ENCODE measurements at regions not wholly inside any gene's neighbourhood (a gene's known extent, or its start where the extent isn't known, plus 50 kb on each side); places are given as distances from the start of the nearest gene placed in this dataset.

- no peaks in the 10 kb centered on the region for H3K9me3 ChIP-seq
- no peaks in the 10 kb centered on the region for H3K36me3 ChIP-seq
- no peak overlapping the region for H3K4me3 ChIP-seq
- no peak for ATAC-seq (ENCODE audit: insufficient number of reproducible peaks, low FRiP score, low read depth)
- no peaks in the 10 kb centered on the region for H3K27me3 ChIP-seq (replicated peaks; ENCODE audit: insufficient read depth)
- no peaks in the 10 kb centered on the region for H3K4me1 ChIP-seq (ENCODE audit: control insufficient read depth in 1 of 2, low read depth in 2 of 2)
- no peak for DNase-seq (ENCODE audit: low spot score)
- H3K27ac ChIP-seq: no peak overlapping the region
- TF ChIP-seq CTCF (IDR thresholded peaks at IDR 0.05): no peak
Observed at GRCh38 chr11:15557457-15558230, 442.9 kb downstream of the INSC start.

DNA sequence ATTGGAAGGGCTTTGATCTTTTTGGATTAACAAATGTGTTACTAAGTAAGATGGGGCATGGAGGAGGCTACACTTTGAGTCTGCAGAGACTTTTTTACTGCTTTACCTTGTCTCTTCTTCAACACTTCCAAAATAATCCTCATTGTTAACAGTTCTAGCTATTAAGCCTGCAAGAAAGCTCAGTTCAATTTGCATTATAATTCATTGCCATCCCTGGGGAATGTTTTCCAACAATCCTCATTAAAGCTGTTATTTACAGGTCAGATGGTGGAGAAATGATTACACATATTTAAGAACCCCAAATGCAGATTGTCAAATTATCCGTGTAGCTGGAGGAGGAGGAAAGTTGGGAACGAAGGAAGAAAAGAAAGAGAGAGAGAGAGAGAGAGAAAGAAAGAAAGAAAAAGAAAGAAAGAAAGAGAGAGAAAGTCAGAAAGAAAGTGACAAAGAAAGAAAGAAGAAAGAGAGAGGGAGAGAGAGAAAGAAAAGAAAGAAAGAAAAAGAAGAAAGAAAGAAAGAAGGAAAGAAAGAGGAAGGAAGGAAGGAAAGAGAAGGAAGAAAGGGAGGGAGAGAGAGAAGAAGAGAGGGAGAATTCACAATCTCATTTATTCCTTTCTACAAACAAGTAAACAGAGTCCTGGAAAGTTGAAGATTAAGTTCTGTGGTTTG is 443.9 kb downstream of the INSC start:
- no peaks in the 10 kb centered on the region for H3K9me3 ChIP-seq
- no peaks in the 10 kb centered on the region for H3K36me3 ChIP-seq
- H3K4me1 ChIP-seq (ENCODE audit: control insufficient read depth in 1 of 2, low read depth in 2 of 2): no peaks in the 10 kb centered on the region
- no peak overlapping the region for H3K4me3 ChIP-seq
- no peak for TF ChIP-seq CTCF (IDR thresholded peaks at IDR 0.05)
- no peak overlapping the region for H3K27ac ChIP-seq
- DNase-seq (ENCODE audit: low spot score): no peak
- ATAC-seq (ENCODE audit: insufficient number of reproducible peaks, low FRiP score, low read depth): no peak
- no peaks in the 10 kb centered on the region for H3K27me3 ChIP-seq (replicated peaks; ENCODE audit: insufficient read depth)

GRCh38 chr11:15560689-15561467 is 446.2 kb downstream of the INSC start:
- Histone ChIP-seq H3K27ac (no peak overlapping the region), H3K4me3 (no peak overlapping the region), H3K36me3 (no peaks in the 10 kb centered on the region), H3K4me1 (ENCODE audit: control insufficient read depth in 1 of 2, low read depth in 2 of 2) (no peaks in the 10 kb centered on the region), H3K9me3 (no peaks in the 10 kb centered on the region), H3K27me3 (replicated peaks; ENCODE audit: insufficient read depth) (no peaks in the 10 kb centered on the region)
- ATAC-seq (ENCODE audit: insufficient number of reproducible peaks, low FRiP score, low read depth) (no peak), DNase-seq (ENCODE audit: low spot score) (no peak)
- TF ChIP-seq CTCF (IDR thresholded peaks at IDR 0.05): no peak

DNA sequence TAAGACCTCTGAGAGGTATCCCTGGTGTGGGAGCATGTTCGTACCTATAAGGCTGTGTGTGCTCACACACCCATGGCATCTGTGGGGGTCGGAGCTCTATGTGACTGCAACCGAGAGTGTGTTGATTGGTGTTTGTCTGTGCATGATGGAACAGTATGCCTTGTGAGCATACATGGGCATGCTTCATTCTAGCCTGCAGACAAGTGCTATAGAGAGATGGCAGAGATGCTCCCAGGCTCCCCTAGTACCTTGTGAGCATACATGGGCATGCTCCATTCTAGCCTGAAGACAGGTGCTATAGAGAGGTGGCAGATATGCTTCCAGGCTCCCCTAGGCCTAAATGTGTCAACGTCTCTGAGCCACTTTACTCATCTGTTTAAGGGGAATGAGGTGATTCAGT is 447.5 kb downstream of the INSC start:
- no peaks in the 10 kb centered on the region for H3K9me3 ChIP-seq
- no peak for TF ChIP-seq CTCF (IDR thresholded peaks at IDR 0.05)
- no peaks in the 10 kb centered on the region for H3K36me3 ChIP-seq
- no peaks in the 10 kb centered on the region for H3K27me3 ChIP-seq (replicated peaks; ENCODE audit: insufficient read depth)
- H3K4me1 ChIP-seq (ENCODE audit: control insufficient read depth in 1 of 2, low read depth in 2 of 2): no peaks in the 10 kb centered on the region
- no peak for ATAC-seq (ENCODE audit: insufficient number of reproducible peaks, low FRiP score, low read depth)
- H3K27ac ChIP-seq: no peak overlapping the region
- H3K4me3 ChIP-seq: no peak overlapping the region
- no peak for DNase-seq (ENCODE audit: low spot score)

DNA sequence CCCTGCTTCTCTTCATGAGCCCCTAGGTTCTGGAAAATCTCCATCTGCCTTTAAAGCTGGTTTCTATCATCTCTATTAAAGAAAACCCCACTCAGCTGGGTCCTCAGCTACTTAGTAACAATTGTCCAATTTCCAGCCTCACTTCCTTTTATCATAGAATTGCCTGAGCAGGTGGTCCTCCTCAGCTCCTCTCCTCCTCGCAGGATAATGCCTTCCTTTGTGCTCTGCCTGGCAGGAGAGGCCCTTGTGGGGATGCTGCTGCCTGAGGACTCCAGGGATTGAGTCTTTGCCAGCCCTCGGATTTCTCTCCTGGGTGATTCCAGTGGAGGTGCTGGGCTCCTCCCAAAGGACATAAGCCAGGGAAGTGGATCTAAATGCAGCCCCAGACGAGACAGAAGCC is 448.3 kb downstream of the INSC start:
- Histone ChIP-seq H3K4me1 (ENCODE audit: control insufficient read depth in 1 of 2, low read depth in 2 of 2) (no peaks in the 10 kb centered on the region), H3K4me3 (no peak overlapping the region), H3K9me3 (no peaks in the 10 kb centered on the region), H3K27me3 (replicated peaks; ENCODE audit: insufficient read depth) (no peaks in the 10 kb centered on the region), H3K27ac (no peak overlapping the region), H3K36me3 (no peaks in the 10 kb centered on the region)
- ATAC-seq (ENCODE audit: insufficient number of reproducible peaks, low FRiP score, low read depth): no peak
- no peak for TF ChIP-seq CTCF (IDR thresholded peaks at IDR 0.05)
- no peak for DNase-seq (ENCODE audit: low spot score)

Measured in thoracic aorta (tissue), 2 donors.